Activated CD4-positive, CD25-positive, alpha-beta regulatory T cell treated with anti-CD3 and anti-CD28 coated beads, Interleukin-2, amount 50 U/mL, for 24 hours (primary cell): ENCODE measurements at regions not wholly inside any gene's neighbourhood (a gene's known extent, or its start where the extent isn't known, plus 50 kb on each side); places are given as distances from the start of the nearest gene placed in this dataset.
"Not testable (repeated sequence)": the region's sequence is repeated elsewhere in the genome, so short reads cannot be mapped to it uniquely, and the experiment has no call there.

ENCODE experiments used
- ATAC-seq, 2 donors: fragments of 150-1000 bp; cut with Tn5 transposase; one replicate each; pipeline ENCODE4 v1.10.0; 2021; ENCODE audit warnings: mild to moderate bottlenecking in 1 of 2, moderate library complexity in 1 of 2

DNA sequence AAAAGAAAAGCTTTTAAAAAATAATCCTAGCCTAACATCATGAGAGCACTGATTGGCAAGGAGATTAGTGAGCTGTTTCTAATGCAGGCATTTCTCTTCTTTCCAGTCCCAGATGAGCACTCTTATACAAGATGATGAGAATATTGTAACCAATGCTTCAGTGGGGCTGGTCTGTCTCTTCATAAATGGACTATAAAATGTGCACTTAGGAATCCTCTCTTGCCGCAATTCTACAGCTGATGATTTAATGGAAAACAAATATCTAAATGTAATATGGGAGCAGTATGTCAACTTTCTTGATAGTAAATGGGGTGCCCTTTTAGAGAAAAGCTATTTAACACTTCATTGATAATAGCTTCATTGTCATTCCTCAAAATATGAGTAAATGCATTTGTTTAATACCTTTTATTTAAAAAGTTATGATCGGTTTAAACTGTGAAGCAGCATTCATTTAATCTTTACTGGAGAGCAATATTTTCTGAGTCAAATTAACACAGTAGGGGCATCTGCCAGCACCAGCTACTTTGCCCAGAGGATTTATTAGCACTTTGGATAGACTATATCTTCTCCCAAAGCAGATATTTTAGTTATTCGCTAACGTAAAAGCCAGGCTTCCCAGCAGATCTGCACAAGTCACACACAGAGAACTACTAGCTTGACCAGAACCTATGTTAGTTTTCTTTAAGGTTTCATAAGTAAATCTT lies 985.9 kb downstream of the DIPK2A start:
- no peak for ATAC-seq

DNA sequence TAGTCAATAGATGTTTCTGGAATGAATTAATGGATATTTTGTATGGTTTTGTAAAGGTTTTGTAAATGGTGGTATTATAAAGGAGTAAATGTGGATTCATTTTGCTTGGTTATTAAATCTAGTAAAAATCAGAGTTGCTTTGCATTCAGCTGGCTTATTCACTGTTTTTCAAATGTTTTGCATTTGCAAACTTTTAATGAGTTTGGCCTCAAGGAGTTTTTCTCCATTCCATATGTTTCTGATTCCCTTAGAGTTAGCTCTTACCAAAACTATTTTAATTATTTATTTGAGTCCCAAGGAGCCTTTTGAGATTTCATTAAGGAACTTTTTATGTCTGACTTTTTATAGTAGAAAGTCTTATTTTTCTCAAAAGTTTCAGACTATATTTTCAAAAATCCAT lies 992.2 kb downstream of the DIPK2A start:
- ATAC-seq: no peak

DNA sequence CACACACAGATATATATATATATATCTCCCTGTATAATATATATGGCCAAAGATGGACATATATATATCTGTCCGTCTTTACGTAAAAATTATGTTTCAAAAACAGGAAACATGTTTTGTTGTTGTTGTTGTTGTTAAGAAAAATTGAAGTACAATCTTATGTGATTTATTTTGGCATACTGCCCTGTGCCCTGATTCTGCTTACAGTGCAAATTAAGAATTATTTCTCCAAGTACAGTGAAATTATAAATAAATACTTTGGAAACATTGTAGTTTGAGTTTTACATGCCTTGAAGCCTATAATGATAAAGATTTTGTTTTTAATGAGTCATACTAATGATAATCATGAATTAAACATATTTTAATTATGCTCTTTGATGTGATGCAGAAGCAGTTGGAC lies 994.9 kb downstream of the DIPK2A start:
- ATAC-seq: no peak

DNA sequence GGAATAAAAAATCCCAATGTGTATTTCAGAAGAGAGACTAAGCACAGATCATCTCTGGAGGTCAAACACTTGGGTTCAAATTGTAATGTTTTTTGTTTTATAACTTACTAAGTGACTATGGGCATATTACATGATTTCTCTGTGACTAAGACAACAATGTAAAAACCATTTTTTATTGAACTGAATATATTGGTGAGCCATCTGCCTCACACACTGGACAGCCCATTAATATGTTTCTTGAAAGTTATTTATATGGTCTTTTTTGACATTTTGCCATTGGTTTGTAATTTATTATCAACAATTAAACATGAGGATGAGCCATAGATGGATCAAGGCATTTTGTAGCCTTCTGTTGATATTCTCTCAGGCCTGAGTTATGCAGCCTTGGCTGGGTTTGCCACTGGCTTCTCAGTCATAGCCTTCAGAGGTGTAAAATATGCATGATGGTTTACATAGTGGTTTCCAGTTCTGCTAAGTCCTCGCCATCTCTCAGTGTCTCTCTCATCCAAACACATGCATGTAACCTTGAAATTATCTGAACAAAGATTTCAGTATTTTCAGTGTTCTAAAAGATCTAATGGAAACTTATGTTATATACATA lies 997.2 kb downstream of the DIPK2A start:
- ATAC-seq: no peak

DNA sequence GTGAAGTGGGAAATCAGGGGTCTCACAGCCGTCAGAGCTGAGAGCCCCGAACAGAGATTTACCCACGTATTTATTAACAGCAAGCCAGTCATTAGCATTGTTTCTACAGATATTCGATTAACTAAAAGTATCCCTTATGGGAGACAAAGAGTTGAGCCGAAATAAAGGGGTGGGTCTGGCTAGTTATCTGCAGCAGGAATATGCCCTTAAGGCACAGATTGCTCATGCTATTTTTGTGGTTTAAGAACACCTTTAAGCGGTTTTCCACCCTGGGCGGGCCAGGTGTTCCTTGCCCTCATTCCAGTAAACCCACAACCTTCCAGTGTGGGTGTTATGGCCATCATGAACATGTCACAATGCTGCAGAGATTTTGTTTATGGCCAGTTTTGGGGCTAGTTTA lies 1012.9 kb downstream of the DIPK2A start:
- ATAC-seq: not testable (repeated sequence)

DNA sequence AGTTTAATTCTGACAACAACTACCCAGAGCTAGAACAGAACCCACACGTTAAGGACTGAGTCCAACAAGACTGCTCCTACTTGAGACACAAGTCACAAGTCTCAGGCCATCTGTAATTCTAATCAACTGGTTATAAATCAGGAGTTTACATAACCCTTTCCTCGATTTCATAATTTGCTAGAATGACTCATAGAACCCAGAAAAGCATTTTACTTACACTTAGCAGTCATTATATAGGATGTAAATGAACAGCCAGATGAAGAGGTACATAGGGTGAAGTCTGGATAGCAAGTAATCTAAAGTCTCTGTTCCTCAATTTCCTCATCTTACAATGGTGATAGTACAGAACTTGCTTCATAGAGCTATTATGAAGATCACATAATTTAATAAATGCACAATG lies 1018.2 kb downstream of the DIPK2A start:
- no peak for ATAC-seq

DNA sequence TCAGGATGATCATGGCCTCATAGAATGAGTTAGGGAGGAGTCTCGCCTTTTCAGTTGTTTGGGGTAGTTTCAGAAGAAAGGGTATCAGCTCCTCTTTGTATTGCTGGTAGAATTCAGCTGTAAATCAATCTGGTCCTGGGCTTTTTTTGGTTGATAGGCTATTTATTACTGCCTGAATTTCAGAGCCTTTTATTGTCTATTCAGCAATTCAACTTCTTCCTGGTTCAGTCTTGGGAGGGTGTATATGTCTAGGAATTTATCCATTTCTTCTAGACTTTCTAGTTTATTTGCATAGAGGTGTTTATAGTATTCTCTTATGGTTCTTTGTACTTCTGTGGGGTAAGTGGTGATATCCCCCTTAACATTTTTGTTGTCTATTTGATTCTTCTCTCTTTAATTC lies 1024.2 kb downstream of the DIPK2A start:
- ATAC-seq: no peak

DNA sequence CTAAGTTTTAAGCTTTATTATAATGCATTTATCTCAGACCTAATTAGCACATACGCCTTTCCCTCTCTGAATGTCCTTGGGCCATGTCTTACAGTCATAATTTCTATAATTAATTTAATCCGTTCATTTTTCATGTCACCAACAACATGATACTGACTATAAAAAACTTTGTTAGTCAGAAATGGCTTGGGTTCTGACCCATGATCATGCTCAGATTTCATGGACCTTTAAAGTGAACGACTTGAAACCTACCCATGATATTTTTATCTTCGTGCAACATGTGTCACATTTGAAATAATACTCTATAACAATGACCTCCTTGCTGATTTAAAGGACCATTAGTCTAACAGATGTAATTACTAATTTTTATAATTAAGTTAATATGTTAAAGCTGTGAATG lies 1033.8 kb downstream of the DIPK2A start:
- ATAC-seq: no peak

DNA sequence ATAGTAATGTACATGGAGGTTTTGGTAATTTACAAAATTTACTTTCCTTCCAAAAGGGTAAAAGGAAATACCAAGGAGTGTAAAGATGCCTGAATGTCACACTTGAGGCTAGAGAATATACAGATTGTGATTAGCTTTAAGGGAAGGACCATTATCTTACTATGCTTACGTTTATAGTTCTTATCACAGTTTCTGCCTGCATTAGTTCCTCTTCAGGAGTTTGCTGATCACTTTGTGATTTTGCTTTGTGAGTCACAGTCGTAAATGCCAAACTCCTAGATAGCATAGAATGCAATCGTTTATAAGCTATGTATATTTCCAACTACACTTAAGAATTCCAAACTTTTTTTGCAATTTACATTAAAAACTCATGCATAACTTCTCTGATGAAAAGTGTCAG lies 1034.6 kb downstream of the DIPK2A start:
- ATAC-seq: no peak

DNA sequence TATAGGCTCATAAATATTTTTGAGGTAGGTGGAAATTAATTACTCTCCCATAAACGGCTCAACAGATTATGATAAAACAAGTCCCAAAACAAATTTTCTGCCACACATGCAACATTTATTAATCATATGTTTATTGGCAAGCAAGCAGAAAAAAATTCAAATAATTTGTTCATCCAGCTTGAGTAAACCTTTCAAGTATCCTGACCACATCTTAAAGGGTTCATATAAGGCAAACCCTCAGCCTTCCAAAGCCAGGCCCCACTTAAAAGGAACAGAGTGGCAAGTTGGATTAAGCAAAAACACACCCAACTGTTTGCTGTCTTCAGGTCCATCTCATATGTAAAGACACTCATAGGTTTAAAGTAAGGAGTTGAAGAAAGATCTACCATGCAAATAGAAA lies 1042.3 kb downstream of the DIPK2A start:
- ATAC-seq: no peak

DNA sequence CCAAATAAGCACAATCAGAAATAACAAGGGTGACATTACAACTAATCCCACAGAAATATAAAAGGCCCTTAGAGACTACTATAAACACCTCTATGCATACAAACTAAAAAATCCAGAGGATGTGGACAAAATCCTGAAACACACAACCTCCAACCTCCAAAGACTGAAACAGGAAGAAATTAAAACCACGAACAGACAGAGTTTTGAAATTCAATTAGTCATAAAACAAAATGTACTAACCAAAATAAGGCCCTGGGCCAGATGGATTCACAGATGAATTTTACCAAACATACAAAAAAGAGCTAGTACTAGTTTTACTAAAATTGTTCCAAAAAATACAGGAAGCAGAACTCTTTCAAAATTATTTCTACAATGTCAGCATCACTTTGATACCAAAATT lies 1043.6 kb downstream of the DIPK2A start:
- no peak for ATAC-seq

DNA sequence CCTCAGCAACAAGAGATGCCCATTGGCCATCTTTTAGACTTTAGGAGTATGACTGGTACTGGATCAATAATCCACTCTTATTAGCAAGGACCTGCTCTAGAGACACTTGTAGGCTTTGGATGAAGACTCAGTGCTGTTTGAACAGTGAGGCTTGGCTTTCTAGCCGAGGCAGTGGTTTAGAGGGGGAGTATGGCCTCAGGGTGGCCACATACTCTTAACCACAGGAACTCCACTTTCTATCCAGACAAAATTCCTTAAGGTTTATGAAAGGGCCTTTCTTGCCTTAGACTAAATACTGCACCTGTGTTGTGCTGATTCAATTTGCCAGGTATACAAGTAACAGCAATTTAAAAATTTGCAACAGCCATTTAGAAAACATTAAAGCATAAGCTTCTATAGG lies 1046.3 kb downstream of the DIPK2A start:
- ATAC-seq: no peak

DNA sequence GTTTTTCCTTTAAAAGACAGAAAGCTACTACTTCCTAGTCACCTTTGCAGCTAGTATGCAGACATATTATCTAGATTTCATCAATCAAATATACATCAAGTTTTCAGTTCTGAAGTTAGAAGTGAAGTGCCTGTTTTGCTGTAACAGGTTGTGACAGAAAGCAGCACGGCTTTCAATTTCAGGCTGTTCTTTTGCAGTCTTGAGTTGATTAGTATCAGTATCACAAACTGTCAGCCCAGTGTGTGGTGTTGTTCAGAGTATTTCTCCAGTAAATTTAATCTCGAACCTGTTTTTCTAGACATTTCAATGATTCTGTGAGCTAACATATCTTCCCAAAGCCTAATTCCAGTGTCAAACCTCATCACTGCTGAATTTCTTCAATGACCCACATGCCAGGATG lies 1050.8 kb downstream of the DIPK2A start:
- no peak for ATAC-seq

DNA sequence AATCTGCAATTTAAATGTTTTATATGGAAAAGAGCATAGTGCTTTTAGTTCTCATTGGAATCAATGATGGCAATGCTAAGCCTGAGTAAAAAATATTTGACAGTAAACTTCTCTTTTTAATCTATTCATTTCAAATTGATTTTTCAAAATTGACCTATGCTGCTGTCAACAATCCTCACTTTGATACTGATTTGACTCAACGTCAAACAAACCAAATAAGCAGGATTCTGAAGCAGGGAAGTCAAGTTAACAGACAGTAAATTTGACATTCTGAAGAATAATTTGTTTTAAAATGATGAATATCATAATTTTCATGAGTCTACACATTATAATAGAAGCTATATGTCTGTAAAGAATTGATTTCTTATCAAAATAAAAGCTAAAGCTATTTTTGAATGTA lies 1053.1 kb downstream of the DIPK2A start:
- ATAC-seq: no peak

DNA sequence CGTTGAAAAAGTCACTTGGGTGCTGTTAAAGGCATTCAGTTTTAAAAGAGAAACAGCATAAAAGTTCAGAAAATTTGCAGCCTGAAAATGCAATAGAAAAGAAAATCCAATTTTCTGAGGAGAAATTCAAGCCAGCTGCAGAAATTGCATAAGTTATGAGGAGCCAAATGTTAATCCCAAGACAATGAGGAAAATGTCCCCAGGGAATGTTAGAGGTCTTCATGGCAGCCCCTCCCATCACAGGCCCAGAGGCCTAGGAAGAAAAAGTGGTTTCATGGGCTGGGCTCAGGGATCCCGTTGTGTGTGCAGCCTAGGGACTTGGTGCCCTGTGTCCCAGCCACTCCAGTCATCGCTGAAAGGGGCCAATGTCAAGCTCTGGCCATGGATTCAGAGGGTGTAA lies 1055.6 kb downstream of the DIPK2A start:
- ATAC-seq: not testable (repeated sequence)

DNA sequence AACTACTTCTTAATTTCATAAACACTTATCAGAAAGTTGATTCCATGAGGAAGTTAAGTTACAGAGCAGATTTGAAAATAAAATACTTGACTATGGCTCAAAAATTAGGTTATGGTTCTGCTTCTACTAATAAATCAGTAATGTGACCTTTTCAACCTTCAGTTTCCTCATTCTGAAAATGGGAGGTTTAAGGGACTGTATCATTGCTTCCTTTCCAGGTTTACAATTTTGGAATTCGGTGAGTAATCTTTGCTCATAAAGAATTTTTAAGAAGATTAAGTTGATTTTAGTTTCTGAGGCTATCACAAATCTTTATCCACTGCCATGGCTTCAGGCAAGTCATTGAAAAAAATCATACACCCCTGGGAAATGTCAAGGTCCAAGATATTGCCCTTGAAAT lies 1061.2 kb downstream of the DIPK2A start:
- ATAC-seq: no peak

DNA sequence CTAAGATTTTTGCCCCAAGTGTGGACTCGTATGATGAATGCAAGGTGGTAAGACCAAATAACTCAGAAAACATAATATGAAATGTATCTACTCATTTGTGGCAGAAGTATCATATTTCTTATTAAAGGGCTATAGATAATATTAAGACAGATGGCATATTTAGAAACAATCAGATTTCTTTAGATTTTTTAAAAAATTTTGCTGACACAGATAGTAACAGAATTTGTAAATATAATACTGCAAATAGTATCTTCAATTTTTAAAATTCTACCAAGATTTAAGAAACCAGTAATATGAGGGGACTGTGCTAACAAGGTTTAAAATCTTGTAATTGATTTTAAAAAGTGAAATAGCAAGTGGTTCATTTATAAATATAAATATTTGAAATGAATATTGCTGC lies 1064.1 kb downstream of the DIPK2A start:
- ATAC-seq: no peak

DNA sequence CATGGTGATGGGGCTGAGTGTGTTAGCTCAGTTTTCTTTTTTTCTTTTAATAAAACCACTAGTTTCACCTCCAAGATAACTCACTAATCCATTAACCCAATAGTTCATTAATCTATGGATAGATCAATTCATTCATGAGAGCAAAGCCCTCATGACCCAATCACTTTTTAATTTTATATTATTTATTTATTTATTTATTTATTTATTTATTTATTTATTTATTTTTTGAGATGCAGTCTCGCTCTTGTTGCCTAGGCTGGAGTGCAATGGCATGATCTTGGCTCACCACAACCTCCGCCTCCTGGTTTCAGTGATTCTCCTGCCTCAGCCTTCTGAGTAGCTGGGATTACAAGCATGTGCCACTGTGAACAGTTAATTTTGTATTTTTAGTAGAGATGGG lies 1082.4 kb downstream of the DIPK2A start:
- ATAC-seq: not testable (repeated sequence)

DNA sequence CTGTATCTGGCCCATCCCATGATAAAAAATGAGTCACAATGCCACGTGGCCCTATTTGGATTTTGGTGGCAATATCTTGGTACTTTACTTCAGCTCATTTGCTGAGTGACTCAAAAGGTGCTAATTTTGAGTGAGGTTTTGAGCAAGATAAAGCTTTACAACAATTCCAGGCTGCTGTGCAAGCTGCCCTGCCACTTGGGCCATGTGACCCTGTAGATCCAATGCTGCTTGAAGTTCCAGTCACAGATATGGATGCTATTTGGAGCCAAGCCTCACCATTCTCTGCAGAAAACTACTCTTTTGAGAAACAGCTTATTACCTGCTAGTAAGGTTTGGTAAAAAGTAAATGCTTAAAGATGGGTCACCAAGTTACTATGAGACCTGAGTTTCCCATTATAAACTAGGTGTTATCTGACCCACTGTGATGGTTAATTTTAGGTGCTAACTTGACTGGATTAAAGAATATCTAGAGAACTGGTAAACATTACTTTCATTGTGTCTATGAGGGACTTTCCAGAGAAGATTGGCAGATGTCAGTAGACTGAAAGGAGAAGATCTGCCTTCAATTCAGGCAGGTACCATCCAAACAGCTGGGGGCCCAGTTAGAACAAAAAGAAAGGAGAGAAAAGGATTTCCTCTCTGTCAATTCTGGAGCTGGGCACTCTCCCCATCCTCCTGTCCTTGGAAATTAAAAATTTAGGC lies 1083.9 kb downstream of the DIPK2A start:
- ATAC-seq: no peak

DNA sequence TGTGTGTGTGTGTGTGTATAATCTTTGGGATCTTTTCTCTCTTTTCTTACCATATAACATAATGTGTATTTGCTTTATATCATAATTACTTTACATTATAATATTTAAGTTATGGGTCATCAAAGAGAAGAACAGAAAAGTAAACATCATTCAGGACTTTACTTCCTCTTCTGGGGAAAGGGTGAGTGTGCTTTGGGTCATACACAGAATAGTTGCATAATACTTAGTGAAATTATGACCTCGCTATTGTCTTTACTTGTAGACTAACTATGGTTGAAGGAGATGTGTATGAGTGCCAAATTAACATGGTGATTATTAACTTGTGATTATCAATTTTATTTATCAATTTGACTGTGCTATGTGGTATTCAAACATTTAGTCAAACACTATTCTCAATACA lies 1086.9 kb downstream of the DIPK2A start:
- ATAC-seq: no peak

DNA sequence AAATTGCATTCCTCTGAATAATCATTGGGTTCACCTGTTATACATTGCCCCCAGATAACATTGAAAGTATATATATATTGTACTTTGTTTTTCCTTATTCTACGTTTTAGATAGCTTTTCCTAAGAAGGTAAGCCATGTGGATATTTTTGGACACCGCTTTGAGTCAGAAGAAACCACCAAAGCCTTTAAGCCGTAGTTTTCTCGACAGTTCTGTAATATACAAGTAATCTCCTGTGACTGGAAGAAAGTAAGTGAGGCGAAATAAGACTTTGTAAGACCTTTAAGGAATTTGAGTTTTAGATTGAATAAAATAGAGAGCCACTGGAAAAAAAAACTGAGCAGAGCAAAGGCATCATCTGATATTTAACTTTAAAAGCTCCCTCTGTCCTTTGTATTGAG lies 1092.0 kb downstream of the DIPK2A start:
- no peak for ATAC-seq

DNA sequence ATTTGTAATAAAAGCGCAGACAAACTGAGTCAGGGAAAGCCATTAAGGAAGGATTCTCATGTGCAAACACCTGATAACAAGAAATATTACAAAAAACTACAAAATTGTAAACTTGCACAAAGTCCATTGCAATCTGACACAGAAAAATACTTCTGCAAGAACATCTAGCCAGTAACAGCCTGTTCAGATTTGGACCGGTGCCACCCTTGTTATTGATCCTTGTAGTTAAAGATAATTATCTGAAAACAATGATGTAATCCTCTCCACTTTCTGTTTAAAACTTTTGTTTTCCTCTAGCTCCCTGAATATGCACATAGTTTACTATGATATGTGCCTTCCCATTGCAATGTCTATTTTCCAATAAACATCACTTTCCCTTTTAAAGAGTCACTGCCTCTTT lies 1090.2 kb downstream of the PLOD2 start:
- ATAC-seq: no peak

DNA sequence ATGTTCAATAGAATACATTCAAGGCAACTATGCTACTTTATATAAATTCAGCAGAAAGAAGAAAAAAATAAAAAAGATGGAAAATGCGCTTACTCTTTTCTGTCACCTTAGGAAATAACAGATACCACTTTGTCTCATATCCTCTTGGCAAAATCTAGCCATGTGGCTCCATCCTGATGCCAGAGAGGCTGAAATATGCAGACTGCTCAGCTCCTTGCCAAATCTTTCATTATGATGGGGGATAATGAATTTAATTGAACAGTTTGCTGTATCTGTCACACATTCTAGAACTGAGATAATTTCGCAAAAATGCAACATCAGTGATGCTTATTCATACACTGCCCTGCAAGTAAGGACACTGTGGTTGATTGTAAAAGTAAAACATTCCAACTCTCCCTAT lies 1081.5 kb downstream of the PLOD2 start:
- ATAC-seq: no peak

DNA sequence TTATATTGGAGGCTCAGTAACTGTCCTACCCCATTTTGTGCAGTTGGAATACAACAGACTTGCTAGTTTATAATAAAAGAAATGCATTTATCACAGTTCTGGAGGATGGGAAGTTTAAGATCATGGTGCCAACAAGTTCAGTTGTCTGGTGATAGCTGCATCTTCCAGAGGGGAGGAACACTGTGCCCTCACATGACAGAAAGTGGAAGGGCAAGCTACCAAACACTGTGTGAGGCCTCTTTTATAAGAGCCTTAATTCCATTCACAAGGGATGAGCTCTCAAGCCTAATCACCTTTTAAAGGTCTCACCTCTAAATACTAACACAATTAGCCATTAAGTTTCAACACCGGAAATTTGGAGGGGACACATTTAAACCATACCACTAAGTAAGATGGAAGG lies 1073.9 kb downstream of the PLOD2 start:
- ATAC-seq: no peak
